Hepatocyte (in vitro differentiated cells): ENCODE measurements at regions not wholly inside any gene's neighbourhood (a gene's known extent, or its start where the extent isn't known, plus 50 kb on each side); places are given as distances from the start of the nearest gene placed in this dataset.

Source experiments
- DNase-seq: peaks from one replicate; pipeline ENCODE4 v3.0.0-alpha.2; 2016; ENCODE audit warnings: low spot score
- H2AFZ ChIP-seq: fragments of 200-600 bp; sonication (generic); 2 replicates; pipeline ENCODE4 v1.6.0; 2016; ENCODE audit warnings: antibody characterized with exemption, mild to moderate bottlenecking
- H3K27ac ChIP-seq: fragments of 200-600 bp; sonication (generic); 2 replicates; pipeline ENCODE4 v1.5.1; 2016; ENCODE audit warnings: mild to moderate bottlenecking
- H3K27me3 ChIP-seq: fragments of 200-600 bp; sonication (generic); 2 replicates; pipeline ENCODE4 v1.6.1; 2016
- H3K36me3 ChIP-seq: fragments of 200-600 bp; sonication (generic); replicated peaks from 2 replicates; pipeline ENCODE4 v1.5.1; 2016; ENCODE audit warnings: low read depth; ENCODE audit not compliant: insufficient read depth
- H3K4me1 ChIP-seq: fragments of 200-600 bp; sonication (generic); 2 replicates; pipeline ENCODE4 v1.5.1; 2016; ENCODE audit warnings: mild to moderate bottlenecking, moderate library complexity; ENCODE audit not compliant: insufficient read depth
- H3K4me2 ChIP-seq: fragments of 200-600 bp; sonication (generic); 2 replicates; pipeline ENCODE4 v1.6.0; 2016
- H3K4me3 ChIP-seq: fragments of 200-600 bp; sonication (generic); 2 replicates; pipeline ENCODE4 v1.5.1; 2016; ENCODE audit warnings: mild to moderate bottlenecking
- H3K79me2 ChIP-seq: fragments of 200-600 bp; sonication (generic); 2 replicates; pipeline ENCODE4 v1.6.0; 2017; ENCODE audit warnings: mild to moderate bottlenecking
- H3K9me2 ChIP-seq: fragments of 200-600 bp; sonication (generic); replicated peaks from 2 replicates; pipeline ENCODE4 v1.6.0; 2017; ENCODE audit warnings: mild to moderate bottlenecking; ENCODE audit not compliant: insufficient read depth
- H3K9me3 ChIP-seq: fragments of 200-600 bp; sonication (generic); 2 replicates; pipeline ENCODE4 v1.5.1; 2016; ENCODE audit warnings: low read depth, mild to moderate bottlenecking
- H4K20me1 ChIP-seq: fragments of 200-600 bp; sonication (generic); 2 replicates; pipeline ENCODE4 v1.6.0; 2016; ENCODE audit warnings: mild to moderate bottlenecking; ENCODE audit not compliant: insufficient read depth, poor library complexity, severe bottlenecking
- CTCF ChIP-seq: fragments of 200-600 bp; sonication (generic); IDR thresholded peaks from 2 replicates; pipeline ENCODE4 v1.5.1; 2016; ENCODE audit warnings: antibody characterized with exemption, mild to moderate bottlenecking; ENCODE audit not compliant: poor library complexity
- EZH2 ChIP-seq: fragments of 200-600 bp; sonication (generic); IDR thresholded peaks from 2 replicates; pipeline ENCODE4 v1.6.1; 2016; ENCODE audit warnings: antibody characterized with exemption, mild to moderate bottlenecking, borderline replicate concordance
- EZH2phosphoT487 ChIP-seq: fragments of 200-600 bp; sonication (generic); IDR thresholded peaks from one replicate; pipeline ENCODE4 v1.6.1; 2018; ENCODE audit warnings: antibody characterized with exemption, mild to moderate bottlenecking, low read depth, moderate library complexity; ENCODE audit not compliant: unreplicated experiment, severe bottlenecking
- WGBS: methylation state at CpG from one replicate; pipeline ENCODE4 v1.1.6; 2016; ENCODE audit warnings: low lambda C conversion rate; ENCODE audit errors: missing lambda C conversion rate; 5-methylcytosine and 5-hydroxymethylcytosine counted together

GRCh38 chr4:189823591-189823990, 117.1 kb upstream of the FRG1 start:
- H3K27ac ChIP-seq, result no peak overlapping the region
- no peak for TF ChIP-seq CTCF
- no peak for TF ChIP-seq EZH2
- TF ChIP-seq EZH2phosphoT487, result no peak
- WGBS, result 80% methylated on average over 3 of the region's 3 CpGs
- no peaks in the 10 kb centered on the region for H3K79me2 ChIP-seq
- no peak overlapping the region for H2AFZ ChIP-seq
- H4K20me1 ChIP-seq, result no peaks in the 10 kb centered on the region
- no peak overlapping the region for H3K4me2 ChIP-seq
- no peaks in the 10 kb centered on the region for H3K9me2 ChIP-seq
- no peaks in the 10 kb centered on the region for H3K9me3 ChIP-seq
- H3K36me3 ChIP-seq, result no peaks in the 10 kb centered on the region
- DNase-seq, result no peak
- H3K4me3 ChIP-seq, result no peak overlapping the region
- no peaks in the 10 kb centered on the region for H3K4me1 ChIP-seq
- no peaks in the 10 kb centered on the region for H3K27me3 ChIP-seq

- no peak overlapping the region for H2AFZ ChIP-seq
- H3K9me3 ChIP-seq, result no peaks in the 10 kb centered on the region
- no peaks in the 10 kb centered on the region for H3K36me3 ChIP-seq
- no peak for DNase-seq
- H3K27me3 ChIP-seq, result no peaks in the 10 kb centered on the region
- no peaks in the 10 kb centered on the region for H4K20me1 ChIP-seq
- no peaks in the 10 kb centered on the region for H3K4me1 ChIP-seq
- H3K79me2 ChIP-seq, result no peaks in the 10 kb centered on the region
- no peak overlapping the region for H3K4me2 ChIP-seq
- no peak overlapping the region for H3K4me3 ChIP-seq
- H3K9me2 ChIP-seq, result no peaks in the 10 kb centered on the region
- whole genome bisulfite sequencing, result 87% methylated on average over 4 of the region's 4 CpGs
- no peak overlapping the region for H3K27ac ChIP-seq
- TF ChIP-seq CTCF, result no peak
- TF ChIP-seq EZH2, result no peak
- TF ChIP-seq EZH2phosphoT487, result no peak
These were observed 115.2 kb upstream of the FRG1 start for GRCh38 chr4:189825466-189825865.

GRCh38 chr4:189826657-189827056, 114.0 kb upstream of the FRG1 start:
- no peaks in the 10 kb centered on the region for H3K9me2 ChIP-seq
- 55% methylated on average over 4 of the region's 4 CpGs for WGBS
- TF ChIP-seq EZH2phosphoT487 (no peak), EZH2 (no peak), CTCF (no peak)
- no peak overlapping the region for H2AFZ ChIP-seq
- H4K20me1 ChIP-seq, result no peaks in the 10 kb centered on the region
- H3K4me1 ChIP-seq, result no peaks in the 10 kb centered on the region
- H3K4me2 ChIP-seq, result no peak overlapping the region
- DNase-seq, result no peak
- H3K4me3 ChIP-seq, result no peak overlapping the region
- H3K27me3 ChIP-seq, result no peaks in the 10 kb centered on the region
- H3K27ac ChIP-seq, result no peak overlapping the region
- no peaks in the 10 kb centered on the region for H3K79me2 ChIP-seq
- no peaks in the 10 kb centered on the region for H3K36me3 ChIP-seq
- no peaks in the 10 kb centered on the region for H3K9me3 ChIP-seq

- no peaks in the 10 kb centered on the region for H3K9me3 ChIP-seq
- no peaks in the 10 kb centered on the region for H3K9me2 ChIP-seq
- H2AFZ ChIP-seq, result no peak overlapping the region
- H4K20me1 ChIP-seq, result no peaks in the 10 kb centered on the region
- no peaks in the 10 kb centered on the region for H3K27me3 ChIP-seq
- no peaks in the 10 kb centered on the region for H3K36me3 ChIP-seq
- no peak overlapping the region for H3K4me2 ChIP-seq
- no peaks in the 10 kb centered on the region for H3K79me2 ChIP-seq
- TF ChIP-seq EZH2 (no peak), EZH2phosphoT487 (no peak), CTCF (no peak)
- H3K4me1 ChIP-seq, result no peaks in the 10 kb centered on the region
- DNase-seq, result no peak
- no peak overlapping the region for H3K27ac ChIP-seq
- 87% methylated on average over 7 of the region's 7 CpGs for WGBS
- no peak overlapping the region for H3K4me3 ChIP-seq
These were observed 112.5 kb upstream of the FRG1 start for GRCh38 chr4:189828081-189828697.
